ENCODE measurements at regions not wholly inside any gene's neighbourhood (a gene's known extent, or its start where the extent isn't known, plus 50 kb on each side); places are given as distances from the start of the nearest gene placed in this dataset.

- TF ChIP-seq CTCF (IDR thresholded peaks at IDR 0.05) (no peak), POLR2A (IDR thresholded peaks at IDR 0.05) (no peak)
These were observed 178.4 kb downstream of the RNF152 start for GRCh38 chr18:61714421-61714820.
